ENCODE measurements at regions not wholly inside any gene's neighbourhood (a gene's known extent, or its start where the extent isn't known, plus 50 kb on each side); places are given as distances from the start of the nearest gene placed in this dataset.

DNA sequence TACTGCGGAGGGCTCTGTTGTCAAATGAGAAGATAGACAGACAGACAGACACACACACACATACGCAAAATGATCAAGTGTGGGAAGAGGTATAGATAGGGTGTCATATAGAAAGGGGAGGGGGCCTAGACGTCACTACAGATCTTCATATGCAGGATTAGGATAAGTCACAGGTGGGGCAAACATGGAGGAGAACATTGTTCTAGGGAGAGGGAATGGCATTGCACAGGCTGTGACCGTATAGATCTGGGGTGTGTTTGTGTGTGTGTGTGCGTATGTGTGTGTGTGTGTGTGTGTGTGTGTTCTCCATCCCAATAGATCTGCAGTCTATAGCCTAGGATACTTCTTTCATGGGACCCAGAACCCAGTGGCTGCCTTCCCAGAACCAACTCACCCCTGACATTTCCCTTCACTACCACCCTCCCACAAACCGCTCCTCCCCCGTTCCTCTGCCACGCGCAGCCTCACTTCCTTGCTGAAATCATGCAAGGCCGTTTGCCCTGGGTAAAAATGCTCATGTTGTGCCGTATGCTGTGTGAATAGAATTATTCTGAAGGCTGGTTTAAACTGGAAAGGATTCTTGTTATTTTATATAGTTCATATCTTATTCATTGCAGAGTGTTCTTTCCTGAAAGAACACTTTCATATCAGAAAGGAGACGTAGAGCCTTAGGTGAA is 50.5 kb upstream of the CCL1 start:
- Histone ChIP-seq H3K27me3 (ENCODE audit: control insufficient read depth, insufficient read depth, low read length) (peaks cover 47% of the 10 kb centered on the region), H3K36me3 (ENCODE audit: control insufficient read depth, insufficient read depth, low read length) (no peaks in the 10 kb centered on the region), H3K4me1 (ENCODE audit: control insufficient read depth, insufficient read depth, low read length) (peaks cover 27% of the 10 kb centered on the region), H3K4me3 (ENCODE audit: low read depth, low read length) (no peak overlapping the region), H3K9ac (ENCODE audit: low read depth, low read length) (no peak overlapping the region), H3K9me3 (ENCODE audit: control insufficient read depth, insufficient read depth, low read length) (no peaks in the 10 kb centered on the region)

- H3K9me3 ChIP-seq (ENCODE audit: control insufficient read depth, insufficient read depth, low read length): no peaks in the 10 kb centered on the region
- no peak overlapping the region for H3K9ac ChIP-seq (ENCODE audit: low read depth, low read length)
- H3K4me1 ChIP-seq (ENCODE audit: control insufficient read depth, insufficient read depth, low read length): peaks cover 27% of the 10 kb centered on the region
- no peaks in the 10 kb centered on the region for H3K36me3 ChIP-seq (ENCODE audit: control insufficient read depth, insufficient read depth, low read length)
- H3K4me3 ChIP-seq (ENCODE audit: low read depth, low read length): no peak overlapping the region
- H3K27me3 ChIP-seq (ENCODE audit: control insufficient read depth, insufficient read depth, low read length): peaks cover 53% of the 10 kb centered on the region
Measured at GRCh38 chr17:34412965-34413441, 50.0 kb upstream of the CCL1 start.

Data from iPS-15b (cell line).